HFFc6 (cell line): ENCODE measurements at regions not wholly inside any gene's neighbourhood (a gene's known extent, or its start where the extent isn't known, plus 50 kb on each side); places are given as distances from the start of the nearest gene placed in this dataset.

Experiments used
- DNase-seq: peaks from one replicate; pipeline ENCODE4 v3.0.0-alpha.2; 2018
- H3K27ac Mint-ChIP-seq: 2 replicates; pipeline ENCODE4 v1.8.0; 2020; ENCODE audit warnings: mild to moderate bottlenecking, mixed read lengths
- H3K27me3 Mint-ChIP-seq: 2 replicates; pipeline ENCODE4 v1.8.0; 2021; ENCODE audit warnings: mild to moderate bottlenecking, moderate library complexity, mixed read lengths; ENCODE audit not compliant: insufficient read depth
- H3K36me3 Mint-ChIP-seq: 2 replicates; pipeline ENCODE4 v1.8.0; 2021; ENCODE audit warnings: low read depth, mixed read lengths
- H3K4me1 Mint-ChIP-seq: 2 replicates; pipeline ENCODE4 v1.8.0; 2020; ENCODE audit warnings: low read depth, mixed read lengths
- H3K4me3 Mint-ChIP-seq: 2 replicates; pipeline ENCODE4 v1.8.0; 2020; ENCODE audit warnings: mild to moderate bottlenecking, moderate library complexity, mixed read lengths
- H3K9me3 Mint-ChIP-seq: 2 replicates; pipeline ENCODE4 v1.8.0; 2020; ENCODE audit warnings: mild to moderate bottlenecking, mixed read lengths
- TF ChIP-seq, protein P1 (sequence below): fragments of 200-600 bp; sonication (generic); IDR thresholded peaks from 2 replicates; pipeline ENCODE4 v1.5.0; 2021; ENCODE audit warnings: antibody characterized with exemption, mild to moderate bottlenecking

GRCh38 chr14:85447883-85448282 lies 82.1 kb upstream of the FLRT2 start:
- H3K27ac Mint-ChIP-seq = no peak overlapping the region
- H3K4me3 Mint-ChIP-seq = no peak overlapping the region
- TF ChIP-seq, protein P1, sequence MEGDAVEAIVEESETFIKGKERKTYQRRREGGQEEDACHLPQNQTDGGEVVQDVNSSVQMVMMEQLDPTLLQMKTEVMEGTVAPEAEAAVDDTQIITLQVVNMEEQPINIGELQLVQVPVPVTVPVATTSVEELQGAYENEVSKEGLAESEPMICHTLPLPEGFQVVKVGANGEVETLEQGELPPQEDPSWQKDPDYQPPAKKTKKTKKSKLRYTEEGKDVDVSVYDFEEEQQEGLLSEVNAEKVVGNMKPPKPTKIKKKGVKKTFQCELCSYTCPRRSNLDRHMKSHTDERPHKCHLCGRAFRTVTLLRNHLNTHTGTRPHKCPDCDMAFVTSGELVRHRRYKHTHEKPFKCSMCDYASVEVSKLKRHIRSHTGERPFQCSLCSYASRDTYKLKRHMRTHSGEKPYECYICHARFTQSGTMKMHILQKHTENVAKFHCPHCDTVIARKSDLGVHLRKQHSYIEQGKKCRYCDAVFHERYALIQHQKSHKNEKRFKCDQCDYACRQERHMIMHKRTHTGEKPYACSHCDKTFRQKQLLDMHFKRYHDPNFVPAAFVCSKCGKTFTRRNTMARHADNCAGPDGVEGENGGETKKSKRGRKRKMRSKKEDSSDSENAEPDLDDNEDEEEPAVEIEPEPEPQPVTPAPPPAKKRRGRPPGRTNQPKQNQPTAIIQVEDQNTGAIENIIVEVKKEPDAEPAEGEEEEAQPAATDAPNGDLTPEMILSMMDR = no peak
- no peak for DNase-seq
- no peaks in the 10 kb centered on the region for H3K36me3 Mint-ChIP-seq
- no peaks in the 10 kb centered on the region for H3K9me3 Mint-ChIP-seq
- H3K4me1 Mint-ChIP-seq = peaks cover 8% of the 10 kb centered on the region
- peaks cover 5% of the 10 kb centered on the region for H3K27me3 Mint-ChIP-seq

- DNase-seq = no peak
- H3K36me3 Mint-ChIP-seq = no peaks in the 10 kb centered on the region
- H3K4me1 Mint-ChIP-seq = no peaks in the 10 kb centered on the region
- H3K9me3 Mint-ChIP-seq = no peaks in the 10 kb centered on the region
- peaks cover 5% of the 10 kb centered on the region for H3K27me3 Mint-ChIP-seq
- no peak overlapping the region for H3K4me3 Mint-ChIP-seq
- H3K27ac Mint-ChIP-seq = no peak overlapping the region
- TF ChIP-seq, protein P1 = no peak
Measured at GRCh38 chr14:85451421-85451820, 78.5 kb upstream of the FLRT2 start.

DNA sequence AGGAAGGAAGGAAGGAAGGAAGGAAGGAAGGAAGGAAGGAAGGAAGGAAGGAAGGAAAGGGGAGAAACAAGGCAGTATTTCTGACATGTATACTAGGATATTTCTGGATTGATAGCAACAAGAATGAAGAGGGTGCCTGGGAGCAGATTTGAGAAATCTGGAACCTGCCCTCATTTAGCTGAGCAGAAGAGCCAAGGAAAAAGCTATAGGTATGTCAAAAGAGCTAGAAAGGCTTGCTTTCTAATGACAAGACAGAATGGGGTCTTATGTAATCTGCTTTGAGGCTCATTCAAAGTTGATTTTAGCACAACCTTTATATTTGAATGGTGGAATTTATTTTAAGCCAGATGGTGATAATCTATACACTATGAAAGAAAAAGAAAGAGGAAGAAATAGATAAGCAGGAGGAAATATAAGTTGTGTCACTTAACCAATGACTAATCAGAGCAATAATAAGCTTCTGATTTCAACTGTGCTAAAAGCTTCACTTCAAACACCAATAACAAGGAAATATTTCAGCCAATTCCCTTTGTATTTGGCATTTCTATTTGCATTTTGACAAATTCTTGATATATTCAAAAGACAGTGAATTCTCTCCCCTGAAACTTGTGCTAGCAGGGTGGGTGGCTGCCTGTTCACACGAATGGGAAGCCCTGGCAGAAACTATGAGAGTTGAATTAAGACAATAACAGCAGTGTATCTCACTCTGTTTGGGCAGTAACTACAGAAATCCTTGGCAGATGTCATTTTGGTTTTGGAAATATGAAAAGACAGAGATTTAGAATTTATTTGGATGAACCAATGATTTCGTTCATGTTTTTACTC lies 76.3 kb upstream of the FLRT2 start:
- Mint-ChIP-seq H3K9me3 (no peaks in the 10 kb centered on the region), H3K4me3 (no peak overlapping the region), H3K27me3 (no peaks in the 10 kb centered on the region), H3K27ac (no peak overlapping the region), H3K36me3 (no peaks in the 10 kb centered on the region), H3K4me1 (no peaks in the 10 kb centered on the region)
- no peak for DNase-seq
- TF ChIP-seq, protein P1 = no peak

GRCh38 chr14:85454226-85454813 lies 75.6 kb upstream of the FLRT2 start:
- Mint-ChIP-seq H3K27me3 (no peaks in the 10 kb centered on the region), H3K4me3 (no peak overlapping the region), H3K36me3 (no peaks in the 10 kb centered on the region), H3K4me1 (peaks cover 5% of the 10 kb centered on the region), H3K9me3 (no peaks in the 10 kb centered on the region), H3K27ac (no peak overlapping the region)
- TF ChIP-seq, protein P1 = no peak
- DNase-seq = no peak

DNA sequence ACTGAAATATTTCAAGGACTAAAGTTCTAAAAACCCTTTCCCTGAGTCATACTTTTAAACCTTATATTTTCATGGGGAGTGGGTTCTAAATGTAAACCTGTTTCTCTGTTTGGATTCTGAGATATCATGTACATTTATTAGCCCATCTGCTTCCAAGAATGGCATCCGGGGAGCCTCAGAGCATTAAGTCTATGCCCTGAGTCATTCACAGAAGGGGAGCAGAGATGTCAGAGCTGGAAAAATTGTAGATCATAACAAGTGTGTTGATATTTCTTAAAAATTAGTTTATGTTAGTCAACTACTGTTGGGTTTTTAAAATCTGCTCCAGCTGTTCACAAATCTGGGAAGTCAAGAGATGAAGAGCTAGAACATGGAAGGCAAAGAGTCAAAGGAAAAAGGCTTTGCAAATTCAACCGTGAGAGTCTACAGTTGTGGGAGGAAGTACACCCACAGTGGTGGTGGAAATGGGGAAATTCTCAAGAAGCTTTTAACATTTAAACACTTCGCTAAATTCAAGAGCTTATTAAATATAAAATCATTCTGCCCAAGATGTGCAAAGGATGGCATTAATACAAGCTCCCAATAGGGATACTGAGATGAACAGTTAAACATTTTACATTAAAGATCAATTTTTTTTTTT lies 70.5 kb upstream of the FLRT2 start:
- H3K27ac Mint-ChIP-seq = no peak overlapping the region

More for the DNA sequence above, 70.5 kb upstream of the FLRT2 start:
- DNase-seq = no peak
- no peaks in the 10 kb centered on the region for H3K27me3 Mint-ChIP-seq
- peaks cover 25% of the 10 kb centered on the region for H3K4me1 Mint-ChIP-seq
- H3K9me3 Mint-ChIP-seq = no peaks in the 10 kb centered on the region
- TF ChIP-seq, protein P1 = no peak
- H3K4me3 Mint-ChIP-seq = no peak overlapping the region
- H3K36me3 Mint-ChIP-seq = no peaks in the 10 kb centered on the region
